GM18873 (cell line): ENCODE measurements at regions not wholly inside any gene's neighbourhood (a gene's known extent, or its start where the extent isn't known, plus 50 kb on each side); places are given as distances from the start of the nearest gene placed in this dataset.

Experiments
- ATAC-seq: cut with Tn5 transposase; IDR thresholded peaks from one replicate; pipeline ENCODE4 v1.9.1; 2021; ENCODE audit warnings: mild to moderate bottlenecking, moderate library complexity, moderate number of reproducible peaks; ENCODE audit not compliant: unreplicated experiment, low FRiP score

- no peak for ATAC-seq
Measured at GRCh38 chr1:218751208-218751948, 406.2 kb downstream of the TGFB2 start.

- no peak for ATAC-seq
Measured at GRCh38 chr1:218752126-218752525, 407.0 kb downstream of the TGFB2 start.

- ATAC-seq, result no peak
Measured at GRCh38 chr1:218754477-218754876, 409.3 kb downstream of the TGFB2 start.

- no peak for ATAC-seq
Measured at GRCh38 chr1:218755128-218755527, 410.0 kb downstream of the TGFB2 start.

GRCh38 chr1:218759795-218760194 is 413.9 kb upstream of the LYPLAL1 start:
- no peak for ATAC-seq

- ATAC-seq, result no peak
Measured at GRCh38 chr1:218760601-218761570, 412.8 kb upstream of the LYPLAL1 start.

GRCh38 chr1:218763538-218763937 is 410.1 kb upstream of the LYPLAL1 start:
- no peak for ATAC-seq

GRCh38 chr1:218765753-218766152 is 407.9 kb upstream of the LYPLAL1 start:
- ATAC-seq, result no peak

GRCh38 chr1:218771931-218772330 is 401.7 kb upstream of the LYPLAL1 start:
- no peak for ATAC-seq

GRCh38 chr1:218772575-218772974 is 401.1 kb upstream of the LYPLAL1 start:
- no peak for ATAC-seq

GRCh38 chr1:218775501-218776021 is 398.1 kb upstream of the LYPLAL1 start:
- ATAC-seq, result no peak

GRCh38 chr1:218778257-218779126 is 395.2 kb upstream of the LYPLAL1 start:
- no peak for ATAC-seq

- no peak for ATAC-seq
Measured at GRCh38 chr1:218779341-218780100, 394.2 kb upstream of the LYPLAL1 start.

GRCh38 chr1:218783131-218783530 is 390.5 kb upstream of the LYPLAL1 start:
- no peak for ATAC-seq

- ATAC-seq, result no peak
Measured at GRCh38 chr1:218783916-218784315, 389.8 kb upstream of the LYPLAL1 start.

- no peak for ATAC-seq
Measured at GRCh38 chr1:218785928-218786327, 387.8 kb upstream of the LYPLAL1 start.

GRCh38 chr1:218787826-218788225 is 385.9 kb upstream of the LYPLAL1 start:
- ATAC-seq, result no peak

- no peak for ATAC-seq
Measured at GRCh38 chr1:218796773-218797172, 376.9 kb upstream of the LYPLAL1 start.

GRCh38 chr1:218802799-218803198 is 370.9 kb upstream of the LYPLAL1 start:
- ATAC-seq, result no peak
